ENCODE measurements at regions not wholly inside any gene's neighbourhood (a gene's known extent, or its start where the extent isn't known, plus 50 kb on each side); places are given as distances from the start of the nearest gene placed in this dataset.

- Histone ChIP-seq H3K4me1 (ENCODE audit: control insufficient read depth, insufficient read depth, low read length) (no peaks in the 10 kb centered on the region), H3K9me3 (ENCODE audit: control insufficient read depth, insufficient read depth, low read length) (no peaks in the 10 kb centered on the region), H3K9ac (ENCODE audit: low read depth, low read length) (no peak overlapping the region), H3K4me3 (ENCODE audit: low read depth, low read length) (no peak overlapping the region), H3K36me3 (ENCODE audit: control insufficient read depth, insufficient read depth, low read length) (no peaks in the 10 kb centered on the region), H3K27ac (ENCODE audit: low read depth, low read length) (no peak overlapping the region), H3K27me3 (ENCODE audit: control insufficient read depth, insufficient read depth, low read length) (no peaks in the 10 kb centered on the region)
Measured at GRCh38 chr2:181185421-181185820, 205.0 kb downstream of the UBE2E3 start.

GRCh38 chr2:181185948-181186347, 205.5 kb downstream of the UBE2E3 start:
- no peak overlapping the region for H3K27ac ChIP-seq (ENCODE audit: low read depth, low read length)
- no peak overlapping the region for H3K4me3 ChIP-seq (ENCODE audit: low read depth, low read length)
- no peaks in the 10 kb centered on the region for H3K9me3 ChIP-seq (ENCODE audit: control insufficient read depth, insufficient read depth, low read length)
- H3K36me3 ChIP-seq (ENCODE audit: control insufficient read depth, insufficient read depth, low read length) = no peaks in the 10 kb centered on the region
- H3K27me3 ChIP-seq (ENCODE audit: control insufficient read depth, insufficient read depth, low read length) = no peaks in the 10 kb centered on the region
- no peak overlapping the region for H3K9ac ChIP-seq (ENCODE audit: low read depth, low read length)
- no peaks in the 10 kb centered on the region for H3K4me1 ChIP-seq (ENCODE audit: control insufficient read depth, insufficient read depth, low read length)

GRCh38 chr2:181188605-181189004, 208.2 kb downstream of the UBE2E3 start:
- H3K36me3 ChIP-seq (ENCODE audit: control insufficient read depth, insufficient read depth, low read length) = no peaks in the 10 kb centered on the region
- no peaks in the 10 kb centered on the region for H3K9me3 ChIP-seq (ENCODE audit: control insufficient read depth, insufficient read depth, low read length)
- H3K27me3 ChIP-seq (ENCODE audit: control insufficient read depth, insufficient read depth, low read length) = no peaks in the 10 kb centered on the region
- H3K4me1 ChIP-seq (ENCODE audit: control insufficient read depth, insufficient read depth, low read length) = no peaks in the 10 kb centered on the region
- no peak overlapping the region for H3K27ac ChIP-seq (ENCODE audit: low read depth, low read length)
- H3K4me3 ChIP-seq (ENCODE audit: low read depth, low read length) = no peak overlapping the region
- no peak overlapping the region for H3K9ac ChIP-seq (ENCODE audit: low read depth, low read length)

GRCh38 chr2:181189951-181190350, 209.5 kb downstream of the UBE2E3 start:
- no peaks in the 10 kb centered on the region for H3K9me3 ChIP-seq (ENCODE audit: control insufficient read depth, insufficient read depth, low read length)
- no peaks in the 10 kb centered on the region for H3K4me1 ChIP-seq (ENCODE audit: control insufficient read depth, insufficient read depth, low read length)
- H3K36me3 ChIP-seq (ENCODE audit: control insufficient read depth, insufficient read depth, low read length) = no peaks in the 10 kb centered on the region
- no peak overlapping the region for H3K4me3 ChIP-seq (ENCODE audit: low read depth, low read length)
- no peak overlapping the region for H3K27ac ChIP-seq (ENCODE audit: low read depth, low read length)
- no peaks in the 10 kb centered on the region for H3K27me3 ChIP-seq (ENCODE audit: control insufficient read depth, insufficient read depth, low read length)
- no peak overlapping the region for H3K9ac ChIP-seq (ENCODE audit: low read depth, low read length)

- H3K27me3 ChIP-seq (ENCODE audit: control insufficient read depth, insufficient read depth, low read length) = no peaks in the 10 kb centered on the region
- H3K9ac ChIP-seq (ENCODE audit: low read depth, low read length) = no peak overlapping the region
- no peaks in the 10 kb centered on the region for H3K9me3 ChIP-seq (ENCODE audit: control insufficient read depth, insufficient read depth, low read length)
- no peak overlapping the region for H3K27ac ChIP-seq (ENCODE audit: low read depth, low read length)
- no peaks in the 10 kb centered on the region for H3K36me3 ChIP-seq (ENCODE audit: control insufficient read depth, insufficient read depth, low read length)
- H3K4me3 ChIP-seq (ENCODE audit: low read depth, low read length) = no peak overlapping the region
- no peaks in the 10 kb centered on the region for H3K4me1 ChIP-seq (ENCODE audit: control insufficient read depth, insufficient read depth, low read length)
Measured at GRCh38 chr2:181190711-181191110, 210.3 kb downstream of the UBE2E3 start.

- H3K4me3 ChIP-seq (ENCODE audit: low read depth, low read length) = no peak overlapping the region
- no peak overlapping the region for H3K9ac ChIP-seq (ENCODE audit: low read depth, low read length)
- no peak overlapping the region for H3K27ac ChIP-seq (ENCODE audit: low read depth, low read length)
- H3K27me3 ChIP-seq (ENCODE audit: control insufficient read depth, insufficient read depth, low read length) = no peaks in the 10 kb centered on the region
- H3K9me3 ChIP-seq (ENCODE audit: control insufficient read depth, insufficient read depth, low read length) = no peaks in the 10 kb centered on the region
- no peaks in the 10 kb centered on the region for H3K36me3 ChIP-seq (ENCODE audit: control insufficient read depth, insufficient read depth, low read length)
- no peaks in the 10 kb centered on the region for H3K4me1 ChIP-seq (ENCODE audit: control insufficient read depth, insufficient read depth, low read length)
Measured at GRCh38 chr2:181193550-181193949, 213.1 kb downstream of the UBE2E3 start.

- Histone ChIP-seq H3K4me1 (ENCODE audit: control insufficient read depth, insufficient read depth, low read length) (no peaks in the 10 kb centered on the region), H3K27ac (ENCODE audit: low read depth, low read length) (no peak overlapping the region), H3K27me3 (ENCODE audit: control insufficient read depth, insufficient read depth, low read length) (no peaks in the 10 kb centered on the region), H3K9me3 (ENCODE audit: control insufficient read depth, insufficient read depth, low read length) (no peaks in the 10 kb centered on the region), H3K9ac (ENCODE audit: low read depth, low read length) (no peak overlapping the region), H3K4me3 (ENCODE audit: low read depth, low read length) (no peak overlapping the region), H3K36me3 (ENCODE audit: control insufficient read depth, insufficient read depth, low read length) (no peaks in the 10 kb centered on the region)
Measured at GRCh38 chr2:181196401-181196800, 216.0 kb downstream of the UBE2E3 start.

- Histone ChIP-seq H3K9ac (ENCODE audit: low read depth, low read length) (no peak overlapping the region), H3K27ac (ENCODE audit: low read depth, low read length) (no peak overlapping the region), H3K4me1 (ENCODE audit: control insufficient read depth, insufficient read depth, low read length) (no peaks in the 10 kb centered on the region), H3K4me3 (ENCODE audit: low read depth, low read length) (no peak overlapping the region), H3K36me3 (ENCODE audit: control insufficient read depth, insufficient read depth, low read length) (no peaks in the 10 kb centered on the region), H3K27me3 (ENCODE audit: control insufficient read depth, insufficient read depth, low read length) (no peaks in the 10 kb centered on the region), H3K9me3 (ENCODE audit: control insufficient read depth, insufficient read depth, low read length) (no peaks in the 10 kb centered on the region)
Measured at GRCh38 chr2:181197140-181197760, 216.8 kb downstream of the UBE2E3 start.

GRCh38 chr2:181198183-181198864, 217.9 kb downstream of the UBE2E3 start:
- H3K9ac ChIP-seq (ENCODE audit: low read depth, low read length) = no peak overlapping the region
- no peak overlapping the region for H3K27ac ChIP-seq (ENCODE audit: low read depth, low read length)
- H3K4me1 ChIP-seq (ENCODE audit: control insufficient read depth, insufficient read depth, low read length) = no peaks in the 10 kb centered on the region; the same call in 1 of the 2 replicates
- H3K27me3 ChIP-seq (ENCODE audit: control insufficient read depth, insufficient read depth, low read length) = no peaks in the 10 kb centered on the region
- H3K4me3 ChIP-seq (ENCODE audit: low read depth, low read length) = no peak overlapping the region
- no peaks in the 10 kb centered on the region for H3K36me3 ChIP-seq (ENCODE audit: control insufficient read depth, insufficient read depth, low read length)
- no peaks in the 10 kb centered on the region for H3K9me3 ChIP-seq (ENCODE audit: control insufficient read depth, insufficient read depth, low read length)

GRCh38 chr2:181203412-181203811, 223.0 kb downstream of the UBE2E3 start:
- H3K27ac ChIP-seq (ENCODE audit: low read depth, low read length) = peak overlapping the region; percentile 18

GRCh38 chr2:181203916-181204315, 223.5 kb downstream of the UBE2E3 start:
- H3K36me3 ChIP-seq (ENCODE audit: control insufficient read depth, insufficient read depth, low read length) = no peaks in the 10 kb centered on the region
- H3K4me3 ChIP-seq (ENCODE audit: low read depth, low read length) = no peak overlapping the region
- peaks cover 7% of the 10 kb centered on the region; the same call in 1 of the 2 replicates for H3K4me1 ChIP-seq (ENCODE audit: control insufficient read depth, insufficient read depth, low read length)
- peaks cover 17% of the 10 kb centered on the region for H3K9me3 ChIP-seq (ENCODE audit: control insufficient read depth, insufficient read depth, low read length)
- H3K27ac ChIP-seq (ENCODE audit: low read depth, low read length) = peak overlapping the region; percentile 18
- H3K9ac ChIP-seq (ENCODE audit: low read depth, low read length) = no peak overlapping the region
- H3K27me3 ChIP-seq (ENCODE audit: control insufficient read depth, insufficient read depth, low read length) = no peaks in the 10 kb centered on the region

More at GRCh38 chr2:181203412-181203811, 223.0 kb downstream of the UBE2E3 start:
- Histone ChIP-seq H3K27me3 (ENCODE audit: control insufficient read depth, insufficient read depth, low read length) (no peaks in the 10 kb centered on the region), H3K4me3 (ENCODE audit: low read depth, low read length) (no peak overlapping the region), H3K9me3 (ENCODE audit: control insufficient read depth, insufficient read depth, low read length) (peaks cover 14% of the 10 kb centered on the region), H3K4me1 (ENCODE audit: control insufficient read depth, insufficient read depth, low read length) (peaks cover 7% of the 10 kb centered on the region; the same call in 1 of the 2 replicates), H3K9ac (ENCODE audit: low read depth, low read length) (no peak overlapping the region), H3K36me3 (ENCODE audit: control insufficient read depth, insufficient read depth, low read length) (no peaks in the 10 kb centered on the region)
